ENCODE measurements at regions not wholly inside any gene's neighbourhood (a gene's known extent, or its start where the extent isn't known, plus 50 kb on each side); places are given as distances from the start of the nearest gene placed in this dataset.
A peak's percentile ranks its signal among the peaks of the same experiment; 100 is the strongest.

GRCh38 chr17:72414032-72414396, 293.2 kb downstream of the SOX9 start:
- Histone ChIP-seq H3K4me1 (ENCODE audit: insufficient read depth, low read length, poor library complexity, severe bottlenecking) (peaks cover 57% of the 10 kb centered on the region), H3K9me3 (ENCODE audit: low read depth, low read length, poor library complexity, severe bottlenecking) (peaks cover 17% of the 10 kb centered on the region), H3K27me3 (replicated peaks; ENCODE audit: insufficient read depth, low read depth, low read length, poor library complexity) (no peaks in the 10 kb centered on the region), H3K36me3 (ENCODE audit: insufficient read depth, low read length, poor library complexity, severe bottlenecking) (no peaks in the 10 kb centered on the region), H3K4me3 (ENCODE audit: low read depth, low read length, poor library complexity, severe bottlenecking) (no peak overlapping the region), H3K27ac (ENCODE audit: low read depth, low read length, poor library complexity, severe bottlenecking) (peak overlapping the region; percentile 92)
- BruUV-seq (replicated peaks) = no TSS peak
- intact Hi-C loops (cut with micrococcal nuclease; ENCODE audit: unreplicated experiment) = no loop called here
- TF ChIP-seq EZH2 (IDR thresholded peaks at IDR 0.05; ENCODE audit: borderline replicate concordance, low read depth, low read length, poor library complexity, severe bottlenecking) = no peak
- no peak for TF ChIP-seq CTCF (conservative IDR thresholded peaks at IDR 0.05; ENCODE audit: low read depth, low read length)
- CTCF ChIA-PET = interaction anchor here (0.6 kb wide), 1 partner anchor 17 kb away, joined by 3 read pairs; no protein-coding TSS in a partner anchor
- POLR2A ChIA-PET (ENCODE audit: low non-redundant PET) = no interaction called here
- DNase-seq (ENCODE audit: low spot score) = no peak

- no TSS peak for BruUV-seq (replicated peaks)
- Histone ChIP-seq H3K9me3 (ENCODE audit: low read depth, low read length, poor library complexity, severe bottlenecking) (peaks cover 17% of the 10 kb centered on the region), H3K27ac (ENCODE audit: low read depth, low read length, poor library complexity, severe bottlenecking) (peak overlapping the region; percentile 92), H3K36me3 (ENCODE audit: insufficient read depth, low read length, poor library complexity, severe bottlenecking) (no peaks in the 10 kb centered on the region), H3K4me1 (ENCODE audit: insufficient read depth, low read length, poor library complexity, severe bottlenecking) (peaks cover 60% of the 10 kb centered on the region), H3K4me3 (ENCODE audit: low read depth, low read length, poor library complexity, severe bottlenecking) (no peak overlapping the region), H3K27me3 (replicated peaks; ENCODE audit: insufficient read depth, low read depth, low read length, poor library complexity) (no peaks in the 10 kb centered on the region)
- intact Hi-C loops (cut with micrococcal nuclease; ENCODE audit: unreplicated experiment) = loop anchor here (5.0 kb wide), 2 partner anchors 38 to 293 kb away; partner anchors contain the start of gene SOX9
- ChIA-PET CTCF (no interaction called here), POLR2A (ENCODE audit: low non-redundant PET) (no interaction called here)
- TF ChIP-seq CTCF (conservative IDR thresholded peaks at IDR 0.05; ENCODE audit: low read depth, low read length) (no peak), EZH2 (IDR thresholded peaks at IDR 0.05; ENCODE audit: borderline replicate concordance, low read depth, low read length, poor library complexity, severe bottlenecking) (no peak)
- no peak for DNase-seq (ENCODE audit: low spot score)
Measured at GRCh38 chr17:72414967-72415853, 294.4 kb downstream of the SOX9 start.

DNA sequence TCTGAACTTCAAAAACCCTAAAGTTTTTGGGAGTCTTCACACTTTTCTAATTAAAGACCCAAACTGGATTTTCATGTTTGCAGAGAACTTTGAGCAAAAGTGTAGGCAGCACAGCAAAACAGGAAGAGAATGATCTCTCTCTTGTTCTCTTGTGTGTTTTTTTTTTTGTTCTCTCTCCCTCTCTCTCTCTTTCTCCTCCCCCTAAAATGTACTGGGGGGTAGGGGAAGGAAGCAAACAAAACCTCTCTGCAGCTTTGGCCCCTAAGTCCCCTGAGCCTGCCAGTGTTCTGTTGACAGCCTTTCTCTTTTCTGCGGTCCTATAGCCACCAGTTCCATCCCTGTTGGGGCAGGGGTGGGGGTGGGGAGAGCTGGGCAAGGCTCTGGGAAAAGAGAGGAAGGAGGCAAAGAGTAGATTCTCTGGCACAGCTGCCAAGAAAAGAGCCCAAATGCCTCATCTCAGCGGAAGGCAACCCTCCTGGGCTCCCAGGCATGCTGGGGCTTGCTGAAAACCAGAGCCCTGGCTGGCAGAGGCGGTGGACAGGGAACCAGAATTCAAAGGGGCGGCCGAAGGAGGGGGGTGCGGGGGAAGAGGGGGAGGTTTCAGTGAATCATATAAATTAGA, 295.3 kb downstream of the SOX9 start:
- TF ChIP-seq CTCF (conservative IDR thresholded peaks at IDR 0.05; ENCODE audit: low read depth, low read length) (no peak), EZH2 (IDR thresholded peaks at IDR 0.05; ENCODE audit: borderline replicate concordance, low read depth, low read length, poor library complexity, severe bottlenecking) (no peak)
- peaks cover 17% of the 10 kb centered on the region for H3K9me3 ChIP-seq (ENCODE audit: low read depth, low read length, poor library complexity, severe bottlenecking)
- ChIA-PET CTCF (no interaction called here), POLR2A (ENCODE audit: low non-redundant PET) (interaction anchor here (0.6 kb wide), 1 partner anchor 753 kb away, joined by 6 read pairs; no protein-coding TSS in a partner anchor)
- no peaks in the 10 kb centered on the region for H3K36me3 ChIP-seq (ENCODE audit: insufficient read depth, low read length, poor library complexity, severe bottlenecking)
- no peak overlapping the region for H3K4me3 ChIP-seq (ENCODE audit: low read depth, low read length, poor library complexity, severe bottlenecking)
- H3K27me3 ChIP-seq (replicated peaks; ENCODE audit: insufficient read depth, low read depth, low read length, poor library complexity) = no peaks in the 10 kb centered on the region
- H3K4me1 ChIP-seq (ENCODE audit: insufficient read depth, low read length, poor library complexity, severe bottlenecking) = peaks cover 63% of the 10 kb centered on the region
- intact Hi-C loops (cut with micrococcal nuclease; ENCODE audit: unreplicated experiment) = loop anchor here (1.0 to 5.0 kb wide), 3 partner anchors 9 to 294 kb away; partner anchors contain the start of gene SOX9
- peak overlapping the region; percentile 92 for H3K27ac ChIP-seq (ENCODE audit: low read depth, low read length, poor library complexity, severe bottlenecking)
- BruUV-seq (replicated peaks) = TSS peak; percentile 92
- peak; percentile 98 for DNase-seq (ENCODE audit: low spot score)

Data from A673 (cell line).